Memory B cell (primary cell): ENCODE measurements at regions not wholly inside any gene's neighbourhood (a gene's known extent, or its start where the extent isn't known, plus 50 kb on each side); places are given as distances from the start of the nearest gene placed in this dataset.

ENCODE experiments used
- ATAC-seq: fragments of 150-1000 bp; cut with Tn5 transposase; 2 replicates; pipeline ENCODE4 v1.10.0; 2021; ENCODE audit warnings: low read depth, mild to moderate bottlenecking, moderate library complexity
- DNase-seq, 2 donors: peaks; one replicate each; pipeline ENCODE4 v3.0.0; 2022; ENCODE audit warnings: low spot score in 2 of 2
- H3K27ac Mint-ChIP-seq: one replicate; pipeline ENCODE4 v1.8.0; 2022; ENCODE audit warnings: mild to moderate bottlenecking, moderate library complexity, mixed read lengths
- H3K27me3 Mint-ChIP-seq: one replicate; pipeline ENCODE4 v1.8.0; 2022; ENCODE audit warnings: mixed read lengths
- H3K36me3 Mint-ChIP-seq: one replicate; pipeline ENCODE4 v1.8.0; 2022; ENCODE audit warnings: mild to moderate bottlenecking, mixed read lengths
- H3K4me1 Mint-ChIP-seq: one replicate; pipeline ENCODE4 v1.8.0; 2022; ENCODE audit warnings: mixed read lengths
- H3K4me3 Mint-ChIP-seq: one replicate; pipeline ENCODE4 v1.8.0; 2022; ENCODE audit warnings: mild to moderate bottlenecking, moderate library complexity, mixed read lengths
- H3K9me3 Mint-ChIP-seq: one replicate; pipeline ENCODE4 v1.8.0; 2022; ENCODE audit warnings: mixed read lengths

DNA sequence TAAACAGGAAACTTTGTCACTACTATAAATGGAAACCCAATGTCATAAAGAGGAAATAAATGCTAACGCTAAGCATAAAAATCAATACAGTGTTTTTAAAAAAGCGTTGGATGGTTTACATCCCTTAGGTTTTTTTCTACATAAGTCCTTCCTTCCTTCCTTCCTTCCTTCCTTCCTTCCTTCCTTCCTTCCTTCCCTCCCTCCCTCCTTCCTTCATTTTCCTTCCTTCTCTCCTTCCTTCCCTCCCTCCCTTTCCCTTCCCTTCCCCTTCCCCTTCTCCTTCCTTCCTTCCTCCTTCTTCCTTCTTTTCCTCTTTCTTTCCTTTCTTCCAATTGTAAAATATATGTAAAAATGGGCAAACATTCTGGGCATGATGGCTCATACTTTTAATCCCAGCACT is 108.3 kb downstream of the HAPSTR1 start:
- no peak for DNase-seq
- Mint-ChIP-seq H3K4me1 (no peaks in the 10 kb centered on the region), H3K9me3 (no peaks in the 10 kb centered on the region), H3K27me3 (peaks cover 9% of the 10 kb centered on the region), H3K4me3 (no peak overlapping the region), H3K36me3 (no peaks in the 10 kb centered on the region), H3K27ac (no peak overlapping the region)
- ATAC-seq: no peak

GRCh38 chr16:9203956-9204355 is 112.5 kb downstream of the HAPSTR1 start:
- H3K4me1 Mint-ChIP-seq: no peaks in the 10 kb centered on the region
- no peak overlapping the region for H3K4me3 Mint-ChIP-seq
- no peaks in the 10 kb centered on the region for H3K9me3 Mint-ChIP-seq
- ATAC-seq: no peak
- peaks cover 7% of the 10 kb centered on the region for H3K27me3 Mint-ChIP-seq
- H3K36me3 Mint-ChIP-seq: no peaks in the 10 kb centered on the region
- no peak overlapping the region for H3K27ac Mint-ChIP-seq
- DNase-seq: no peak

- Mint-ChIP-seq H3K4me3 (no peak overlapping the region), H3K9me3 (no peaks in the 10 kb centered on the region), H3K4me1 (no peaks in the 10 kb centered on the region), H3K27me3 (peaks cover 7% of the 10 kb centered on the region), H3K36me3 (no peaks in the 10 kb centered on the region), H3K27ac (no peak overlapping the region)
- ATAC-seq (no peak), DNase-seq (no peak)
Observed at GRCh38 chr16:9205661-9206060, 114.2 kb downstream of the HAPSTR1 start.

DNA sequence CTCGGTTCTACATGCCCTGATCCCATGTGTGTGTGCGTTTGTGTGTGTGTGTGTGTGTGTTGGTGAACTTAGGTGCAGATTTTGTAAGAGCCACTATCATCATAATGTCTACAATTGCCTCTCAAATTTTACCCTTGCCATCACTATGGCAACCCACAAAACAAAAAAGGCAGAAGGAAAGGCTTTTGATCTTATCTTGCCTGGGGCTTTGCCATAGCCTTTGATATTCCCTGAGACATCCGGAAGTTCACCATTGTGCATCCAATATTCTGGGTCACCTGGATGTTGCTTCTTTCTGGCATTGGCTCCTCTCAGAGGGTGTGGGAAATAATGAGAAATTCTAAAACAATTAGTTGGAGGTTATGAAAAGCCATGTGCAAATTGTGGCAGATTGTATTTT is 114.7 kb downstream of the HAPSTR1 start:
- Mint-ChIP-seq H3K36me3 (no peaks in the 10 kb centered on the region), H3K4me3 (no peak overlapping the region), H3K9me3 (no peaks in the 10 kb centered on the region), H3K27ac (no peak overlapping the region), H3K27me3 (peaks cover 7% of the 10 kb centered on the region), H3K4me1 (no peaks in the 10 kb centered on the region)
- no peak for ATAC-seq
- no peak for DNase-seq

DNA sequence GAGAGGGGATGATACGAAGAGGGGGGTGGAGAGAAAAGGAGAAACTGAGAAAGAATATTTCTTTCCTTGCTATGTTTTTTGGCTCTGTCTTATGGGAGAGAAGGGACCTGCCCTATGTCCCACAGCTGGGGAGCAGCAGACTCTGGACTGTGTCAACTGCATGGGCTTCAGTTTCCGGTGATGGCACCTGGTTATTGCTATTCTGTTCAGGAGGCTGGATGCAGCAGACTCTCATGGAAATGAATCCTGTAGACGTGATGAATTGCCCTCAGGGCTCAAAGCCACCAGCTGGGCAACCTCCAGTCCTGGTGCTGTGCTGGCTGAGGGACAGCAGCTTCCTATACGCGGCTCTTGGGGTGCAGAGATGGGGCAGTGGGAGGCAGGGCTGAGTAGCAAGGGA is 121.2 kb downstream of the HAPSTR1 start:
- Mint-ChIP-seq H3K4me3 (no peak overlapping the region), H3K27me3 (peaks cover 10% of the 10 kb centered on the region), H3K27ac (no peak overlapping the region), H3K9me3 (no peaks in the 10 kb centered on the region), H3K4me1 (no peaks in the 10 kb centered on the region), H3K36me3 (no peaks in the 10 kb centered on the region)
- DNase-seq (no peak), ATAC-seq (no peak)

DNA sequence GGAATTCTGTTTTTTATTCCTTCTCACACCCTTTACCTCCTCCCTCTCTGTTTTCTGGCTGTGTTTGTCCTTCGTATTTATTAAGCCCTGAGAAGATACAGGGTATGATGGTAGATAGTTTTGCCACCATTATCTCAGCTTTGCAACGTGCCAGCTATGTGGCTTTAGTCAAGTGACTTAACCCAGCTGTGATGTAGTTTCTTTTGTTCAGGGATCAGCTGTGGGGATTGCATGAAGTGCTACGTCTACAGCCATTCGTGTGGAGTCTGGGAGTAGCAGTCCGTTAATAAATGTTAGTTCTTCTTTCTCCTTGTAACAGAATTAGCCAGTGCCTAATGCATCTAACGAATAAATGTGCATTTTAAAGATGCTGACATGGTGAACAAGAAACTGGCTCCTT is 128.4 kb downstream of the HAPSTR1 start:
- Mint-ChIP-seq H3K27ac (no peak overlapping the region), H3K4me3 (no peak overlapping the region), H3K9me3 (peaks cover 2% of the 10 kb centered on the region), H3K27me3 (peaks cover 3% of the 10 kb centered on the region), H3K4me1 (no peaks in the 10 kb centered on the region), H3K36me3 (no peaks in the 10 kb centered on the region)
- no peak for DNase-seq
- no peak for ATAC-seq

- ATAC-seq: no peak
- Mint-ChIP-seq H3K27ac (no peak overlapping the region), H3K4me1 (peaks cover 2% of the 10 kb centered on the region), H3K4me3 (no peak overlapping the region), H3K36me3 (no peaks in the 10 kb centered on the region), H3K27me3 (peaks cover 12% of the 10 kb centered on the region), H3K9me3 (peaks cover 2% of the 10 kb centered on the region)
- DNase-seq: no peak
Observed at GRCh38 chr16:9225527-9226316, 134.3 kb downstream of the HAPSTR1 start.

DNA sequence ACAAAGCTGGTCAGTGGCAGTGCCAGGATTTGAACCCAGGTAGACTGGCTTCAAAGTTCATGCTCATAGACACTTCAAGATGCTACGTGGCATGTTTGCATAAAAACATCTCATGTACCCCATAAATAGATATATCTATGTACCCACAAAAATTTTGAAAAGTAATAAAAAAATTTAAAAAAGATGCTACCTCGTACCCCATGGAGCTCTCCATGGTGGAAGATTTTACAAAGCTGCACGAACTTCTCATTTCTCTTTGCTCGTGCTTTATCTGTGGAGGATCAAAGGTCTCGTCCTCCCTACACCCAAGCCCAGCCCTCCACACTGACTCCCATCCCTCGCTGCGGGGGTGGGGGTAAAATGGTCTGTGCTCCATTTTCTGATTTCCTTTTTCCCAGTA is 135.5 kb downstream of the HAPSTR1 start:
- DNase-seq (no peak), ATAC-seq (no peak)
- Mint-ChIP-seq H3K4me3 (no peak overlapping the region), H3K9me3 (peaks cover 2% of the 10 kb centered on the region), H3K36me3 (no peaks in the 10 kb centered on the region), H3K27me3 (peaks cover 11% of the 10 kb centered on the region), H3K27ac (no peak overlapping the region), H3K4me1 (peaks cover 2% of the 10 kb centered on the region)

GRCh38 chr16:9231039-9231438 is 139.6 kb downstream of the HAPSTR1 start:
- H3K27ac Mint-ChIP-seq: no peak overlapping the region
- no peak overlapping the region for H3K4me3 Mint-ChIP-seq
- ATAC-seq: no peak
- no peaks in the 10 kb centered on the region for H3K4me1 Mint-ChIP-seq
- DNase-seq: no peak
- peaks cover 14% of the 10 kb centered on the region for H3K27me3 Mint-ChIP-seq
- H3K9me3 Mint-ChIP-seq: no peaks in the 10 kb centered on the region
- H3K36me3 Mint-ChIP-seq: no peaks in the 10 kb centered on the region

- Mint-ChIP-seq H3K36me3 (no peaks in the 10 kb centered on the region), H3K27ac (no peak overlapping the region), H3K27me3 (peaks cover 12% of the 10 kb centered on the region), H3K4me3 (no peak overlapping the region), H3K4me1 (no peaks in the 10 kb centered on the region), H3K9me3 (no peaks in the 10 kb centered on the region)
- DNase-seq: no peak
- ATAC-seq: no peak
Observed at GRCh38 chr16:9232102-9232770, 140.8 kb downstream of the HAPSTR1 start.

- peaks cover 3% of the 10 kb centered on the region for H3K9me3 Mint-ChIP-seq
- no peak overlapping the region for H3K4me3 Mint-ChIP-seq
- no peaks in the 10 kb centered on the region for H3K36me3 Mint-ChIP-seq
- H3K27me3 Mint-ChIP-seq: peaks cover 7% of the 10 kb centered on the region
- no peak overlapping the region for H3K27ac Mint-ChIP-seq
- ATAC-seq (no peak), DNase-seq (no peak)
- H3K4me1 Mint-ChIP-seq: no peaks in the 10 kb centered on the region
Observed at GRCh38 chr16:9235867-9236266, 144.4 kb downstream of the HAPSTR1 start.

DNA sequence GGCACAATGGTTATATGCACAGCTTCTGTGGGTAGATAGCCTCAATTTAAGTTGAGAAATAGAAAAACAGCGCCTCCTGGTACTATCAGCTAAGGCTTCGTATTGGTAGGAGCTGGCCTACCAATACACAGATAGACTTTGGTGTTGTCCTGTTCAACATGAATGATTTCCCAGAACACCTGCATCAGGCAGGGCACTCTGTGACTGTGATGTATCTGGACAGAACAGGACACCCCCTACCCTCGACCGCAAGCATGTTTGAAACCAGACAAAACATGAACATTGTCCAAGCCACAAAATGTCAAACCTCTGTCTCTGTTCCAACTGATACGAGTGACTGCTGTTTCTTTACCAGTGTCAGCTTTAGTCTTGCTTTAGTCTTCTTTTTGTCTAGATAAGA is 144.9 kb downstream of the HAPSTR1 start:
- Mint-ChIP-seq H3K4me3 (no peak overlapping the region), H3K9me3 (peaks cover 3% of the 10 kb centered on the region), H3K27ac (no peak overlapping the region), H3K4me1 (no peaks in the 10 kb centered on the region), H3K36me3 (no peaks in the 10 kb centered on the region), H3K27me3 (peaks cover 7% of the 10 kb centered on the region)
- no peak for ATAC-seq
- no peak for DNase-seq

GRCh38 chr16:9238346-9238745 is 146.9 kb downstream of the HAPSTR1 start:
- Mint-ChIP-seq H3K4me3 (no peak overlapping the region), H3K27me3 (peaks cover 3% of the 10 kb centered on the region), H3K27ac (no peak overlapping the region), H3K36me3 (no peaks in the 10 kb centered on the region), H3K9me3 (peaks cover 3% of the 10 kb centered on the region), H3K4me1 (no peaks in the 10 kb centered on the region)
- ATAC-seq (no peak), DNase-seq (no peak)

GRCh38 chr16:9241177-9241576 is 149.7 kb downstream of the HAPSTR1 start:
- H3K27ac Mint-ChIP-seq: no peak overlapping the region

DNA sequence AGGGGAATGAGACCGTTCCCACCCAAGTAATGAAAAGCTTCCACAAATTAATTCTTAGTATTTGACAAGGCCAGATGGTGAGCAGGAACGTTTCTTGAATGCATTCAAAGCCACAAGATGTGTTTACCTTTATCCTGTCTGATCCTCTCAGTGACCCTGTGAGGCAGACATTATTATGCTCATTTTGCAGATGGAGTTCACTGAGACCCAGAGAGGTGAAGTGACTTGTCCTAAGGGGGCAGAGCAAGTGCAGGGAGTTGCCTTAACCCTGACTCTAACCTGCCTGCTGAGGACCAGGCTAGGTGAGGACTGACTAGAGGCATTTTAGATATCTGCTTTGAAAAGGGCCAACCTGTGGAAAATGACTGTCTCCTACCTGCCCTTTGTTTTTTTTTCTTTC is 156.7 kb downstream of the HAPSTR1 start:
- Mint-ChIP-seq H3K4me1 (no peaks in the 10 kb centered on the region), H3K4me3 (no peak overlapping the region), H3K9me3 (no peaks in the 10 kb centered on the region), H3K36me3 (no peaks in the 10 kb centered on the region), H3K27me3 (peaks cover 13% of the 10 kb centered on the region), H3K27ac (no peak overlapping the region)
- no peak for ATAC-seq
- DNase-seq: no peak

More at GRCh38 chr16:9241177-9241576, 149.7 kb downstream of the HAPSTR1 start:
- no peak overlapping the region for H3K4me3 Mint-ChIP-seq
- DNase-seq: no peak
- H3K27me3 Mint-ChIP-seq: peaks cover 1% of the 10 kb centered on the region
- H3K9me3 Mint-ChIP-seq: peaks cover 3% of the 10 kb centered on the region
- no peaks in the 10 kb centered on the region for H3K4me1 Mint-ChIP-seq
- no peak for ATAC-seq
- H3K36me3 Mint-ChIP-seq: no peaks in the 10 kb centered on the region
